ENCODE measurements at regions not wholly inside any gene's neighbourhood (a gene's known extent, or its start where the extent isn't known, plus 50 kb on each side); places are given as distances from the start of the nearest gene placed in this dataset.
A peak's percentile ranks its signal among the peaks of the same experiment; 100 is the strongest.

DNA sequence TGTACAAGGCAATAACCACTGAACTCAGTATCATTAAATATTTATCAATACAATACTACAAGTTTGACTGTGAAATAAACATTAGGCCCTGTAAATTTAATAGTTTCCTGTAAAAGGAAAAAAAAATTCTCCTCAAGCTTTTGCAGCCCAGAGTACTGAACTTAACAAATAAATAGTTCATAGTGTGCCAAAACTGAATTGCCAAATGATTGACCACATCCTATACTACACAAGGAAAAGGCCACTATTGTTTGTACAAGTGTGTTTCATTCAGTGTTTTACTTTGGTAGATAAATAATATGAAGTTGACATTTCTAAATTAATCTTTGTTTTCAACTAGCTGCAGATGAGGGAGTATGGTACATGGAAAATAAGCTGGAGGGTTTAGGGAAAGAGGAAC lies 379.6 kb downstream of the FLRT2 start:
- H3K36me3 ChIP-seq = no peaks in the 10 kb centered on the region
- H3K4me1 ChIP-seq = no peaks in the 10 kb centered on the region
- no peaks in the 10 kb centered on the region for H3K9me3 ChIP-seq
- H3K4me3 ChIP-seq = no peak overlapping the region
- DNase-seq (no peak), ATAC-seq (peak; percentile 30 to 66 (median 56))
- H3K27ac ChIP-seq = no peak overlapping the region
- intact Hi-C loops (cut with DNase I) = no loop called here
- no peaks in the 10 kb centered on the region for H3K27me3 ChIP-seq
- TF ChIP-seq, protein P1, sequence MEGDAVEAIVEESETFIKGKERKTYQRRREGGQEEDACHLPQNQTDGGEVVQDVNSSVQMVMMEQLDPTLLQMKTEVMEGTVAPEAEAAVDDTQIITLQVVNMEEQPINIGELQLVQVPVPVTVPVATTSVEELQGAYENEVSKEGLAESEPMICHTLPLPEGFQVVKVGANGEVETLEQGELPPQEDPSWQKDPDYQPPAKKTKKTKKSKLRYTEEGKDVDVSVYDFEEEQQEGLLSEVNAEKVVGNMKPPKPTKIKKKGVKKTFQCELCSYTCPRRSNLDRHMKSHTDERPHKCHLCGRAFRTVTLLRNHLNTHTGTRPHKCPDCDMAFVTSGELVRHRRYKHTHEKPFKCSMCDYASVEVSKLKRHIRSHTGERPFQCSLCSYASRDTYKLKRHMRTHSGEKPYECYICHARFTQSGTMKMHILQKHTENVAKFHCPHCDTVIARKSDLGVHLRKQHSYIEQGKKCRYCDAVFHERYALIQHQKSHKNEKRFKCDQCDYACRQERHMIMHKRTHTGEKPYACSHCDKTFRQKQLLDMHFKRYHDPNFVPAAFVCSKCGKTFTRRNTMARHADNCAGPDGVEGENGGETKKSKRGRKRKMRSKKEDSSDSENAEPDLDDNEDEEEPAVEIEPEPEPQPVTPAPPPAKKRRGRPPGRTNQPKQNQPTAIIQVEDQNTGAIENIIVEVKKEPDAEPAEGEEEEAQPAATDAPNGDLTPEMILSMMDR (IDR thresholded peaks at IDR 0.05) = no peak
- TF ChIP-seq POLR2A (IDR thresholded peaks at IDR 0.05) = no peak

DNA sequence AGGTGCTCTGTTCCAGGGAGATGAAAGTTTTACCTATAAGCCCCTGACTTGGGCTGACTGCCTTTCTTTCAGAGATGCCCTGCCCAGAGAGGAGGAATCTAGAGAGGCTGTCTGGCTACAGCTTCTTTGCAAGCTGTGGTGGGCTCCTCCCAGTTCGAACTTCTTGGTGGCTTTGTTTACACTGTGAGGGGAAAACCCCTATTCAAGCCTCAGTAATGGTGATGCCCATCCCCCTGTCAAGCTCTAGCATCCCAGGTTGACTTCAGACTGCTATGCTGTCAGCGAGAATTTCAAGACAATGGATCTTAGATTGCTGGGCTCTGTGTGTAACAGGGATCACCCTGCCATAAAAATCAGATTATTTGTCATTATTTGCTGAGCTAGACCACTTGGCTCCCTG lies 377.6 kb downstream of the FLRT2 start:
- Histone ChIP-seq H3K27me3 (no peaks in the 10 kb centered on the region), H3K4me3 (no peak overlapping the region), H3K27ac (no peak overlapping the region), H3K4me1 (no peaks in the 10 kb centered on the region), H3K36me3 (no peaks in the 10 kb centered on the region), H3K9me3 (no peaks in the 10 kb centered on the region)
- intact Hi-C loops (cut with DNase I) = no loop called here
- no peak for DNase-seq
- WGBS (ENCODE audit: insufficient coverage, low coverage, low lambda C conversion rate, missing lambda C conversion rate) = 51% methylated on average over 2 of the region's 2 CpGs
- TF ChIP-seq, protein P1 (IDR thresholded peaks at IDR 0.05) = no peak
- TF ChIP-seq POLR2A (IDR thresholded peaks at IDR 0.05) = no peak
- ATAC-seq = no peak

DNA sequence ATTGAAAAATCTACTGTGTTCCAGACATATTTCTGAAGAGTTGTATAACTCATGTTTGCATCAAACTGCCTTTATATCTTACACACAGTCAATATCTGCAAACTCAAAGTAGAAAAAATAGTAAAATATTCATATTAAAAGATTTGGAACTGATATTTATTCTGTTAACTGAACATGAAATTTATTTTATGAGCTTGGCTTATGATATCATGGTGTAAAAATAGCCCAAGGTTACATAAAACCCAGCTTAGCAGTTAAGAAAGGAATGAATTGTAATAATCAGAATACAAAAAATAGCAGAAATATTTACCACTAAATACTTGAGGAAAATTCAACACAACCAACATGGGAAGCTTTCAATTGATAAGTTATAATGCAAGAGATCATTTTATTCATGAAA lies 367.9 kb downstream of the FLRT2 start:
- no peaks in the 10 kb centered on the region for H3K36me3 ChIP-seq

DNA sequence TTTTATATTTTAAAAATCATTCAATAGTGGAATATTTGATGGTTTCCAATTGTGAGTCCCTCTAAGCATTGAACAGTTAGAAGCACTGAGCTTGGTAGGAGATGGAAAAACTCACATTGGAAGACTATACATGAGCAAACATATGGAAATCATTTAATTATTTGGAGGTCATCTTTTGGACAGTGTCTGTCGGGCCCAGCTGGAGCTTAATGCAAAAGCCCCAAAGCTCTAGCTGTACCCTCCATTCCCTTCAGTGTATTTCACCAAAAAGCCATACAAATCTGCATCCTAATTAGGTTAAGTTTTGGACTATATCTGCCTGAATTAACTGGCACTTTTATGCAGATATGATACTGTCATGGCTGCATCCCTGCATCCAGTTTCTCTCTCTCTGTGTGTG lies 365.7 kb downstream of the FLRT2 start:
- H3K36me3 ChIP-seq = no peaks in the 10 kb centered on the region
- H3K27ac ChIP-seq = no peak overlapping the region
- ATAC-seq (no peak), DNase-seq (no peak)
- WGBS (ENCODE audit: insufficient coverage, low coverage, low lambda C conversion rate, missing lambda C conversion rate) = 50% methylated on average over 1 of the region's 1 CpG
- H3K27me3 ChIP-seq = no peaks in the 10 kb centered on the region
- no peaks in the 10 kb centered on the region for H3K9me3 ChIP-seq
- intact Hi-C loops (cut with DNase I) = no loop called here
- TF ChIP-seq POLR2A (IDR thresholded peaks at IDR 0.05) = no peak
- TF ChIP-seq, protein P1 (IDR thresholded peaks at IDR 0.05) = no peak
- H3K4me1 ChIP-seq = no peaks in the 10 kb centered on the region
- no peak overlapping the region for H3K4me3 ChIP-seq

More for the DNA sequence above, 367.9 kb downstream of the FLRT2 start:
- Histone ChIP-seq H3K27me3 (no peaks in the 10 kb centered on the region), H3K4me3 (no peak overlapping the region), H3K4me1 (no peaks in the 10 kb centered on the region), H3K27ac (no peak overlapping the region), H3K9me3 (no peaks in the 10 kb centered on the region)
- intact Hi-C loops (cut with DNase I) = no loop called here
- ATAC-seq = no peak
- no peak for DNase-seq
- TF ChIP-seq, protein P1 (IDR thresholded peaks at IDR 0.05) = no peak
- no peak for TF ChIP-seq POLR2A (IDR thresholded peaks at IDR 0.05)

DNA sequence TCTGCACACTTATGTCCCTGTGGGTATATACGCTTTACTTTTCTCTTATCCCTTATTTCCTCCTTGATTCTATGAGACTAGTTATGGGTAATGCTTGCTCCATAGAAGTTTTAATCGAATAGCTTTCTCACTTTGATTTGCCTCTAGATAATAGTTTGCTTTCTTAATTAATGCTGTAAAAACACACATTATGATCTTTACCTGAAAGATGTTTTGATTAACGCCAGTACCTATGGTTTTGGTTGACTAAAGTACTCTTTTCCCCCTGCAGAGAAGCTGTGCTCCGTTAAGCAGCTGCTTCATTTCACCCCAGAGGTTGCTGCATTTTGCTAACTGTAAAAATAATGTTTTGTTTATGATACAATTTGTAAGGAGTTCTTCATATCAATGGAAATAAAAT lies 362.3 kb downstream of the FLRT2 start:
- TF ChIP-seq, protein P1 (IDR thresholded peaks at IDR 0.05) = no peak
- TF ChIP-seq POLR2A (IDR thresholded peaks at IDR 0.05) = no peak
- intact Hi-C loops (cut with DNase I) = no loop called here
- no peak for DNase-seq
- Histone ChIP-seq H3K4me3 (no peak overlapping the region), H3K4me1 (no peaks in the 10 kb centered on the region), H3K9me3 (no peaks in the 10 kb centered on the region), H3K27me3 (no peaks in the 10 kb centered on the region), H3K36me3 (no peaks in the 10 kb centered on the region), H3K27ac (no peak overlapping the region)
- 65% methylated on average over 4 of the region's 4 CpGs for WGBS (ENCODE audit: insufficient coverage, low coverage, low lambda C conversion rate, missing lambda C conversion rate)
- ATAC-seq = no peak

Data from right lobe of liver (tissue), 6 donors.